ENCODE measurements at regions not wholly inside any gene's neighbourhood (a gene's known extent, or its start where the extent isn't known, plus 50 kb on each side); places are given as distances from the start of the nearest gene placed in this dataset.

GRCh38 chr13:29935309-29935981 lies 85.0 kb upstream of the UBL3 start:
- no peak overlapping the region for H3K4me3 ChIP-seq (ENCODE audit: low read length in 3 of 3)
- H3K9me3 ChIP-seq (ENCODE audit: control insufficient read depth in 2 of 3, insufficient read depth in 1 of 3, low read length in 3 of 3) = no peaks in the 10 kb centered on the region
- intact Hi-C loops (cut with DNase I) = no loop called here
- H3K9ac ChIP-seq (ENCODE audit: low read length in 3 of 3) = no peak overlapping the region
- no peak for FAIRE-seq
- DNase-seq = no peak
- H3K27me3 ChIP-seq (ENCODE audit: control insufficient read depth, insufficient read depth, low read length) = no peaks in the 10 kb centered on the region
- no peaks in the 10 kb centered on the region for H3K4me1 ChIP-seq (ENCODE audit: control insufficient read depth in 2 of 3, insufficient read depth in 2 of 3, low read depth in 1 of 3, low read length in 3 of 3)
- H3K36me3 ChIP-seq (ENCODE audit: control insufficient read depth in 2 of 3, insufficient read depth in 3 of 3, low read length in 3 of 3) = no peaks in the 10 kb centered on the region
- no peak for TF ChIP-seq CTCF (IDR thresholded peaks at IDR 0.05; ENCODE audit: borderline replicate concordance, extremely low read depth, insufficient read depth)
- no peak overlapping the region for H3K27ac ChIP-seq (ENCODE audit: low read depth in 2 of 2, low read length in 2 of 2)

- H3K27me3 ChIP-seq (ENCODE audit: control insufficient read depth, insufficient read depth, low read length) = no peaks in the 10 kb centered on the region
- no peaks in the 10 kb centered on the region for H3K4me1 ChIP-seq (ENCODE audit: control insufficient read depth in 2 of 3, insufficient read depth in 2 of 3, low read depth in 1 of 3, low read length in 3 of 3)
- H3K4me3 ChIP-seq (ENCODE audit: low read length in 3 of 3) = no peak overlapping the region
- TF ChIP-seq CTCF (IDR thresholded peaks at IDR 0.05; ENCODE audit: borderline replicate concordance, extremely low read depth, insufficient read depth) = no peak
- intact Hi-C loops (cut with DNase I) = no loop called here
- H3K9ac ChIP-seq (ENCODE audit: low read length in 3 of 3) = no peak overlapping the region
- no peaks in the 10 kb centered on the region for H3K36me3 ChIP-seq (ENCODE audit: control insufficient read depth in 2 of 3, insufficient read depth in 3 of 3, low read length in 3 of 3)
- H3K27ac ChIP-seq (ENCODE audit: low read depth in 2 of 2, low read length in 2 of 2) = no peak overlapping the region
- H3K9me3 ChIP-seq (ENCODE audit: control insufficient read depth in 2 of 3, insufficient read depth in 1 of 3, low read length in 3 of 3) = no peaks in the 10 kb centered on the region
- DNase-seq (no peak), FAIRE-seq (no peak)
These were observed 84.3 kb upstream of the UBL3 start for GRCh38 chr13:29934531-29935308.

GRCh38 chr13:29933401-29933800 lies 83.0 kb upstream of the UBL3 start:
- no peak for TF ChIP-seq CTCF (IDR thresholded peaks at IDR 0.05; ENCODE audit: borderline replicate concordance, extremely low read depth, insufficient read depth)
- Histone ChIP-seq H3K27ac (ENCODE audit: low read depth in 2 of 2, low read length in 2 of 2) (no peak overlapping the region), H3K36me3 (ENCODE audit: control insufficient read depth in 2 of 3, insufficient read depth in 3 of 3, low read length in 3 of 3) (no peaks in the 10 kb centered on the region), H3K9ac (ENCODE audit: low read length in 3 of 3) (no peak overlapping the region), H3K4me3 (ENCODE audit: low read length in 3 of 3) (no peak overlapping the region), H3K9me3 (ENCODE audit: control insufficient read depth in 2 of 3, insufficient read depth in 1 of 3, low read length in 3 of 3) (no peaks in the 10 kb centered on the region), H3K4me1 (ENCODE audit: control insufficient read depth in 2 of 3, insufficient read depth in 2 of 3, low read depth in 1 of 3, low read length in 3 of 3) (no peaks in the 10 kb centered on the region), H3K27me3 (ENCODE audit: control insufficient read depth, insufficient read depth, low read length) (no peaks in the 10 kb centered on the region)
- FAIRE-seq = no peak
- intact Hi-C loops (cut with DNase I) = no loop called here
- DNase-seq = no peak

Data from kidney (tissue), 13 donors.